Glomerular visceral epithelial cell (primary cell): ENCODE measurements at regions not wholly inside any gene's neighbourhood (a gene's known extent, or its start where the extent isn't known, plus 50 kb on each side); places are given as distances from the start of the nearest gene placed in this dataset.
"Not testable (repeated sequence)": the region's sequence is repeated elsewhere in the genome, so short reads cannot be mapped to it uniquely, and the experiment has no call there.

ENCODE experiments used
- DNase-seq: peaks from one replicate; pipeline ENCODE4 v3.0.0-alpha.2; 2016; ENCODE audit errors: extremely low spot score

DNA sequence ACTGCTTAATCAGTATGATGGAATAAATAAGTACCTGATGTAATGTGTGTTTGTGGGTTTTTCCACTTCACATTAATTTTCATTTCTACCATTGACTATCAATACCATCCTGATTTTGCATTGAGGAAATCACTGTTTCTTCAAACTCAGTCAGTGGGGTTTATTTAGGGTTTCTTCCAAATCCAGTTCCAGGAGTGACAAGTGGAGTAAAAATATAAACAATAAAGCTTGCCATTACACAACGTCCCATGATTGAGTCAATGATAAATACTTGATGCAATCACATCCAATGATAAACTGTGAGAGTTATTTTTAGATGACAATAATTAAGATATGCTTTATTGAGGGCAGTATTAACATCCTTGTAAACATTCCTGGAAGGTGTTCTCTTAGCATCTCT, 1037.4 kb upstream of the GJE1 start:
- no peak for DNase-seq

DNA sequence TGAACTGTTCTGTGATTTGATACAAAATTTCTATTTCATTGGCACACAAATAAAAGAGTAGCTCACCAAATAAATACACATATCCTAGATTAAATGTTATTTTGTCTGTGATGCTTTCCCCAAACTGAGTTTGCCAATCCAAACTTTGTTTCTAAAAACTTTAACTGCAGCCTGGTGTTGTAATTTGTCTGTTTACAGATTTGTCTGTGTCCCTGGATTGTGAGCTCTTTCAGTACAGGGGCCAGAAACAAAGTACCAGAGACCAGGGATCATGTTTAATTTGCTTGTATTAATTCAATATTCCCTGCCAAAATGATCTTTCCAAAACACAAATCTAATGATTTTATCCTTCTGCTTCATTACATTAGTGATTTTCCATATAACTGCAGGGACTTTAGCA, 1044.6 kb upstream of the GJE1 start:
- no peak for DNase-seq

DNA sequence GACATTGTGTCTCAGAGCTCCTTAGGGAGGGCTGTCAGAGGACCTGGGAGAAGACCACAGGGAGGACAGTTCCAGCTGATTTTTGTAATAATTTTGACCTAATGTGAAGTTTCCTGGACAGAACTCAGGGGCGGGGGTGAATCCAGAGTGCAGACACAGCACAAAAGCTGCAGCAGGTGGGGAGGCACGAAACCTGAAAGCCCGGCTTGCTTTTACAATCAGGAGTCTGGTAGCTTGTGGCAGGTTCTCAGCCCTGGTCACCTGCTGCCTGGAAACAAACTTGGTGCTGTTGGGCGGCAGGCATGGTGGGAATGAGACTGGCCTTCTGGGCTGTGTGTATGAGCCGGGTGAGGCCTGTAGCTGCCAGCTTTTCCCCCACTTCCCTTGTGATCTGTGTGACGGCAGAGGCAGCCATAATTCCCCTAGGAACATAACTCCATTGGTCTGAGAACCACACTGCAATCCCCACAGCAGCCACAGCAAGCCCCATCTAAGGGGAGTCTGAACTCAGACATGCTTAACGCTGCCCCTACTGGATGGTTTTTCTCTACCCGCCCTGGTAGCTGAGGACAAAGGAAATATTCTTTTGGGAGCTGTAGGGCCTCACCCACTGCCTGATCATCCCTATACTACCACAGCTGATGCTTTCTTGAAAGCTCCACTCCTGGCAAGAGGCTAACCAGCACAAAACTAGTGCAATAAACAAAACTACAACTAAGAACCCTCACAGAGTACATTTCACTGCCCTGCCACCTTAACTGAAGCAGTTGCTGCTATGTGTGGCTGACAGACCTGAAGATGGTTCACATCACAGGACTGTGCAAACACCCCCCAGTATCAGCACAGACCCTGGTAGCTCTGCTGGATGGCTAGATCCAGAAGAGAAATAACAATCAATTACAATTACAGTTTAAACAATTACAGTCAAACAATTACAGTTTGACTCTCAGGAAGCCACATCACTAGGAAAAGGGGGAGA, 1055.1 kb upstream of the GJE1 start:
- peak; percentile 11 for DNase-seq

DNA sequence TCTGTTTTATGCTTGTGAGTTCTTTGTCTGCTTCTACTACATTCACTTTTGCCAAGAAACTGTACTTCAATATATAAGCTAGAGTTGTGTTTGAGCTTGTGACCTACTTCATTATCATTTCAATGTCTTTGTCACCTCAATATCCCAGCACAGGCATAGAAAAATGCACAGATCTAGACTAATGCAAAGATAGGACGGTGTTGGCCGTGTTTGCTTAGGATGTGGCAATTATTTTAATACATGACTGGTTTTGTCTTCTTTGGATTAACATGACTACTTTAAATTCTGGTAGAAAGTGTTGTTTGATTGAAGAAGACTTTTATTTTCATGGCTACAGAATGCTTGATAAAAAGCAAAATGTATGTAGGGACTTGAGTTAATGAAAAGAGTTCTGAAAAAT, 1075.0 kb upstream of the GJE1 start:
- DNase-seq, result no peak

DNA sequence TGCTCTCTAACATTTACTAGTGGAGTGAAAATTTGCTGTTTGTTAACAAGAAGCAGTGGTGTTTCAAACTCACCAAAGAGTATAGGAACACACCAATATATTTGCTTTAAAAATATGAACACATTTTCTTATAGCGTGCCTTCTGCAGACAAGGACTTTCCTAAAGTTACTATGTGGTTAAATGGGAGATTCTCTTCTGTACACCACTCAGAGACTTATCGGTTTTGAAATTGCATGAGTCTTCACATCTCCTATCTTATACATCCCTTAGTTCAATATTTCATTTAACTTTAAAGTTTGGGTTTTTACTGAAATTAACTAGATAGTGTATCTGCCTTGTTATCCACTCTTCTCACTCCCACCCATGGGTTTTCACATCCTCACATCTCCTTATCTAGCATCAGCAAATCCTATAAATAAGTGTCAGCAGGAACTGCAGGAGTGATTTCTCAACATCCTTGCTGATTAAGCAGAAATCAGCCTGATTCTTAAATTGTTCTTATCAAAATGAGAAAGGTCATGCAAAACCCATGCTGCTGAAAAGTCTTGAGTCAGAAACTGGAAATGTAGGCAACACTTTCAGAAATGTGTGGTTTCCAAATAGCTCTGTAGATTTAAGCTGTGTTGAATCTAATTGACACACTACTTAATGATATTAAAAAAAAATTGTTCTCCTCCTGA, 1075.6 kb upstream of the GJE1 start:
- no peak for DNase-seq

DNA sequence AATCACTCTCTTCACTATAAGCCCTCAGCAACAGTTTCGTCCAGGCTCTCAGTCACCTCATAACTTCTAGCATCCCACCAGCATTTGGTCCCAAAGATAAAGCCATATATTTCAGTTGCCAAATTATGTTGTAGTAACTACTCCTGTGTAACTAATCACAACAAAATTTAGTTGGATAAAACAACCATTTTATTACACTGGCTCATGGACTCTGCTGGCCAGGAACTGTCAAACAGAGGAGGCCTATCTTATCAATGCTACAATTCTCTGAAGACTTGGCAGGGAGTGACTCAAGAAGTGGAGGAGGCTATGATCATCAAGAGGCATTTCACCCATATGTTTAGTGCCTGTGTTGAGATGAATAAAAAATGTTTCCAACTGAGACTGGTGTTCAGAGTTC, 1082.3 kb upstream of the GJE1 start:
- DNase-seq, result no peak

DNA sequence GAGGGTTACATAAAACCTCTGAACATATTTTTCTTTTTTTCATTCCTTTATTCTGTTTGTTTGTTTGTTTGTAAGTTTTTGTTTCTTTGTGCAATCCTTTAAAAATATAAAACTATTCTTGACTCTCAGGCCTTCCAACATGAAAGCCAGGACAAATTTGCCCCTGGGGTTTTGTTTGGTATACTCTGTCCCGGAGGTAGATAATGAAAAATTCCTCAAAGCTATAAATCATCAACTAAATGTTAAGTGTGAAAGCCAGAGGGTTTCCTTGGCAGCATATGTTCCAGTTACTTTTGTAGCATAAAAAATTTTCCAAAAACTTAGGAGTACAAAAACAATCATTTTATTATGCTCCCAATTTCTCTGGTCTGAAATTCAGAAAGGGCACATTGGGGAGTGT, 1084.3 kb upstream of the GJE1 start:
- no peak for DNase-seq

DNA sequence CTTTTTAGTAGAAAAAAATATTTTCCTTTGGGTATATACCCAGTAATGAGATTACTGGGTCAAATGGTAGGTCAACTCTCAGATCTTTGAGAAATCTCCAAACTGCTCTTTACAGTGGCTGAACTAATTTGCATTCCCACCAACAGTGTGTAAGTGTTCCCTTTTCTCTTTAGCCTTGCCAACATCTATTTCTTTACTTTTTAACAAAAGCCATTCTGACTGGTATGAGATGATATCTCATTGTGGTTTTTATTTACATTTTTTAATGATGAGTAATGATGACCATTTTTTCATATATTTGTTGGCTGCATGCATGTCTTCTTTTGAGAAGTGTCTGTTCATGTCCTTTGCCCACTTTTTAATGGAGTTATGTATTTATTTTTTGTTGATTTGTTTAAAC, 1086.2 kb upstream of the GJE1 start:
- not testable (repeated sequence) for DNase-seq

DNA sequence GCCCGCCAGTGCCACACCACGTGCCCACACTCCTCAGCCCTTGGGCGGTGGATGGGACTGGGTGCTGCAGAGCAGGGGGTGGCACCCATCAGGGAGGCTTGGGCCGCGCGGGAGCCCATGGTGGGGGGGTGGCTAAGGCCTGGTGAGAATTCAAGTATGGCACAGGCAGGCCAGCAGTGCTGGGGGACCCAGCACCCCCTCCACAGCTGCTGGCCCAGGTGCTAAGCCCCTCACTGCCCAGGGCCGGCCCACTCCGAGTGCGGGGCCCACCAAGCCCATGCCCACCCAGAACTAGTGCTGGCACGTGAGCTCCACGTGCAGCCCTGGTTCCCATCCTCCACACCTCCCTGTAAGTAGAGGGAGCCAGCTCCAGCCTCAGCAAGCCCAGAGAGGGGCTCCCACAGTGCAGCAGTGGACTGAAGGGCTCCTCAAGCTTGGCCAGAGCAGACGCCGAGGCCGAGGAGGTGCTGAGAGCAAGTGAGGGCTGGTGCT, 1091.1 kb upstream of the GJE1 start:
- no peak for DNase-seq

DNA sequence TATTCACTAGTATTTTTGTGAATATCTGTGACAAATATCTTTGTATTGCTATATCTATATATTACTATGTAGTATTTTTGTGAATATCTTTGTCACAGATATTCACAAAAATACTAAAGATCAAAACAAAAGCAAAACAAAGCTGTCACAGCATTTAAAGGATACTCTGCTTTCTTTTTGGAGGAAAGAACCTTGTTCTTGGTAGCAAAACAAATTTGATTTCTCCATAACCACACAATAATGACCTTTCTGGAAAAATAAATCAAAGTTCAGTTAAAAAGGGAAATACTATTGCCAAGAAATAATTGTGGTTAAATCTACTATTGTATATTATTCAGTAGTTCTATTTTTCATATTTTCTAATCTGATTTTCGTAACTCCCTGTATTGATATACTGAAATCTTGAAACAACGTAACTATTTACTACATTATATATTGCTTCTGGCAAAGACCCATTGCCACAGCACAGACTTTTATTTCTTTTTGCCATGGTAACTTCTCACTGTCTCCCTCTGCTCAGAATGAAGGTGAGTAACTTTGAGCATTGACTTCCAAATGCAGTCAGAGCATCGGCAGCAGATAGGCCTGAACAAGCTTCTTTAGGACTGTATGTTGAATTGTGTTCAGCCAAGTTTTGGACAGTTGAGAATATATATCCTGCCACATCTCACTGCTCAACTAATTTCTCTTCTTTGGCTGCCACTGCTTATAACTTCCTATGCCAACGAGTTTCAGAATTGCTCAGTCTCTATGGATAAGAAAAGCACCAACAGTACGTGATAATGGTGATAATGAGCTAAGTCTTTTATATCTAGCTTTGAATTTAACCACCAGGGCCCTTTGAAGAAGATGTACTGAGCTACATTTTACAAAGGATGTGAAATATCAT, 1097.2 kb upstream of the GJE1 start:
- DNase-seq, result no peak

DNA sequence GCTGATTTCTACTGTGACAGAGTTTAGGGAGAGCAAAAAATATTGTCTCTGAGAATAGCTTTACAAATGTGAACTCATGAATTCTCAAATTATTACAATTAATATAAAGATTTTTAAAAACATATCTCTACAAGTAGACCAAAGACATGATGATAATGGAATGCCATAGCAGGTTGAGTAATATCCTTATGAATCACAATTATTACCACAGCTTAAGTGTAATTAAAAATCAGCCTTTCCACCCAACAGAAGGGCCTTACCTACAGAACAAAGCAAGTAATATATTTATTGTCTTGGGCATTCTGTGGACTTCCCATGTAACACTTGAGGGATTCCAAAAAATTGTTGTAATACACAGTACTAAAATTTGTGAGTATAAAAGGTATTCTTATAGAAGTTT, 1099.6 kb upstream of the GJE1 start:
- no peak for DNase-seq

DNA sequence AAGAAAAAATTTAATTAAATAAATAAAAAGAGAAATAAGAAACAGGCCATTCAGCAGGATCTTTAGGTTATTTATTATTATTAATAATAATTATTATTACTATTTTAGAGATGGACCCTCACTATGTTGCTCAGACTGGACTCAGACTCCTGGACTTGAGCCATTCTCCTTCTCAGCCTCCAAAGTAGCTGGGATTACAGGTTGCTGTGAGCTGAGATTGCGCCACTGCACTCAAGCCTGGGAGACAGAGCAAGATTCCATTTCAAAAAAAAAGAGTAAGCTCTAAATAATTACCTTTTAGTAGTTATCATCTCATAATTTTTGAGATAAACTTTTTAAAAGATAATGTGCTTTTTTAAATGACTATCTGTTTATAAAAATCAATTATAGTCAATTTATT, 1102.8 kb upstream of the GJE1 start:
- no peak for DNase-seq

DNA sequence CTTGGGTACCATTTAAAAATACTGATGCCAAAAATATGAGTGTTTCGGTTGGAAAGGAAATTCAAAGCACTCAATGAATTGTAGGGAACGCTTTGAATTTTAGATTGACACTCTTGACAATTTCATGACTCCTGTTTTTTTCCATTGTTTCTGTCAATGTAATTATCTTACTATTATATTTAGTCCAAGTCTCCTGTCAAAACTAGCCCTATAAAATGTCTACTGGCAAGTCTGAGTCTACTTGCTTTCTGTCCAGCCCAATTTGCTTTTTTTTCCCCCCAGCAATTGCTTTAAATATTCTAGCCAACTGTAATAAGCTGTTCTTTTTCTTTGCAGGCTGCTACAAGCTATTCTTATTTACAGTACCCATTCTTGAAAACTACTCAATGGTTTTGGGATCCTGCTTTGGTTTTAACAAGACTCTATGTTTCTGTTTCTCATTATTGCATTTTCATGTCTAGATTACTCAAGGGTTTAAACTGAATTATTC, 1103.9 kb upstream of the GJE1 start:
- DNase-seq, result no peak

DNA sequence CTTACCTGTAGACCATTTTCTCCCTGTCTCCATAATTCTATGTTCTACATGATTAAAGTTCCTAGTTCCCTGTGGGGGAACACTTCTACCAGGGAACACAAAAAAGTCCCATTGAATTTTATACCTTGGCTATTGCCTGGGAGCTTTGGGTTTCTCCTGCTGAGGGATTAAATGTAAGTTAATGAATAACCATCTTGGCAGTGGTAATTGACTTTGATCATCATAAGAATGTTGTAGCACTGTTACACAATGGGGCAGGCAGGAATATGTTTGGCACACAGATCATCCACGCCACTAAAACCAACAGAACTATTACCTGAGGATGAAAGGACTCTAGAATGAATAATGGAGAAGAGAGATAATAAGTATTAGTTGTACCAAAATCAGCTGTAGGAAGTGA, 1106.2 kb upstream of the GJE1 start:
- DNase-seq, result peak; percentile 69

DNA sequence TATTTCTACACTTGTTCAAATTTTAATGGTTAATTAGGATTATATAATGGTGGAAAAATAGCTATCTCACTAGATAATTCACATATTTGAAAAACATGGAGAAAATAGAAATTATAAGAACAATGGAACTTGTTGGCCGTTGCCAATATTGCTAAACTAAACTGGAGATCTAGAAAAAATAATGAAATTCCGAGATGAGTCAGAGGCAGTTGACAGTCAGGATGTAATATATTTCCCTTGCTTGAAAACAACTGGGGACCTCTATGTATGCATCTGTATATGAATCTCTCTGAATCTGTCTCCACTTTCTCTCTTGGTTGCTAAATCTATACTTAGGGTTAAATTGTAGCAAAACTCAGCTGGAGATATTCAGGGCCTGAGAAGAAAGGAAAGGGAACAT, 1108.2 kb upstream of the GJE1 start:
- no peak for DNase-seq

DNA sequence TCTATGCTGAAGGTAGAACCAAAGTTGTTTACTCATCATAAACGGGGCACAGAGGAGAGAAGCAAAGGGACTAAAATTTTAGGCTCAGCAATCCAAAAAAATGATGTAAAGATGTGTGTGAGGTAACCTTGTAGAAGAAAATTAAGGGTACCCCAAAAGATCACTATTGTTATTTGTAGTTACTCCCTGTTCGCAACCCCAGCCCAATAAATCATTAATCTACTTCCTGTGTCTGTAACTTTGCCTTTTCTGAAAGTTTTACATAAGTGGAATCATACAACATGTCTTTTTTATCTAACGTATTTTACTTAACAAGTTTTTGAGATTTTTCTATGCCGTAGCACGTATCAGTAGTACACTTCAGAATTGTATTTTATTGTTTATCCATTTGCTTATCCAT, 1114.8 kb upstream of the GJE1 start:
- no peak for DNase-seq

DNA sequence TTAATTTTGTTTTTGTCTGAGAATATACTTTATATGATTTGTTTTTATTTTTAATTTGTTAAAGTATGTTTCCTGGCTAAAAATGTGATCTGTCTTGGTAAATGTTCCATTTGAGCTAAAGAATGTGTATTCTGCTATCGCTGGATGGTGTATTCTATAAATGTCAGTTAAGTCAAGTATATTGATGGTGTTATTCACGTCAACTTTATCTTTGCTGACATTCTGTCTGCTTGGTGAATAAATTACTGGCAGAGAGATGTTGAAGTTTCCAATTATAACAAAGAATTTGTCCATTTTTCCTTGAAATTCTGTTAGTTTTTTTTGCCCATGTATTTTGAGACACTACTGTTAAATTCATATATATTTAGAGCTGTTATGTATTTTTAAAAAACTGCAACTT, 1131.8 kb upstream of the GJE1 start:
- no peak for DNase-seq

DNA sequence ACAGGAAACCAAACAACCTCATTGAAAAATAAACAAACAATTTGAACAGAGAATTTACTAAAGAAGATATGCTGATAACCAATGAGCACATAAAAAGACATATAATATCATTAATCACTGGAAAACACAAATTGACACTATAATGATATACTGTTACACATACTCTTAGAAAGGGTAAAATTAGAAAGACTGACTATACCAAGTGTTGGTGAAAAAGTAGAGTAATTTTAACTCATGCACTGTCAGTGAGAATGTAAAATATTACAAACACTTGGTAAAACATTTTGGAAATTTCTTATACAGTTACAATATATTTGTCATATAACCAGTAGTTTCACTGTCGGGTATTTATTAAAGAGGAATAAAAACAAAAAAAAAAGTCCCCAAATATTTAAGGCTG, 1139.2 kb upstream of the GJE1 start:
- DNase-seq, result no peak

DNA sequence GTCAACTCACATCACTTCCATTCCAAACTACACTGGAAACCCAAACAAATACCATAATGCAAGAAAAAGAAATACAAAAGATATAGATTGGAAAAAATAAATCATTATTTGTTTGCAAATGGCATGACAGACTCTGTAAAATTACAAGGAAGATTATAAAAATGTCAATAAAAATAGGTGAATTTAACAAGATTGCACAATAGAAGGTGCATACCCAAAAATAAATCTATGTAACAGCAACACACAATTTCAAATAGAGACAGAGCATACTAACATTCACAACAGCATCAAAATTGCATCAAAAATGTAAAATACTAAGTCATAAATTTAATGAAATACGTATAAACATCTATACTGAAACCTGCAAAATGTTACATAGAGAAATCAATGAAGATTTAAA, 1140.0 kb upstream of the GJE1 start:
- no peak for DNase-seq

DNA sequence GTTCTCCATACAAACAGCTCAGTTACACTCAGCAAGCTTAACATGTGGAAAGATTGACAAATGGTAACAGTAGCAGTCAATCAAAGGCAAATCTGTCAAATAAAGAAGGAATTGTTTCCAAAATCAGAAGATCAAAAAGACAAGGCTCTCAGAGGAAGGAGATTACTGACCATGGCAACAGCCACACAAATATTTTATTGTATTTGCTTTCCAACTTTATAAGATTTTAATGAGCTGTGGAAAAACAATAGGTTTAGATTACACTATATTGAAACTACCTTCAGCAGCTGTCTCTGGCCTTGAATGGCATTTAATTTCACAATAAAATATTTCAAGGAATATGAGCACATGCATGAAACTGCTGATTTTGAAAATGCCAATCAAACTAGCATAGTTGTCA, 1143.9 kb upstream of the GJE1 start:
- no peak for DNase-seq

DNA sequence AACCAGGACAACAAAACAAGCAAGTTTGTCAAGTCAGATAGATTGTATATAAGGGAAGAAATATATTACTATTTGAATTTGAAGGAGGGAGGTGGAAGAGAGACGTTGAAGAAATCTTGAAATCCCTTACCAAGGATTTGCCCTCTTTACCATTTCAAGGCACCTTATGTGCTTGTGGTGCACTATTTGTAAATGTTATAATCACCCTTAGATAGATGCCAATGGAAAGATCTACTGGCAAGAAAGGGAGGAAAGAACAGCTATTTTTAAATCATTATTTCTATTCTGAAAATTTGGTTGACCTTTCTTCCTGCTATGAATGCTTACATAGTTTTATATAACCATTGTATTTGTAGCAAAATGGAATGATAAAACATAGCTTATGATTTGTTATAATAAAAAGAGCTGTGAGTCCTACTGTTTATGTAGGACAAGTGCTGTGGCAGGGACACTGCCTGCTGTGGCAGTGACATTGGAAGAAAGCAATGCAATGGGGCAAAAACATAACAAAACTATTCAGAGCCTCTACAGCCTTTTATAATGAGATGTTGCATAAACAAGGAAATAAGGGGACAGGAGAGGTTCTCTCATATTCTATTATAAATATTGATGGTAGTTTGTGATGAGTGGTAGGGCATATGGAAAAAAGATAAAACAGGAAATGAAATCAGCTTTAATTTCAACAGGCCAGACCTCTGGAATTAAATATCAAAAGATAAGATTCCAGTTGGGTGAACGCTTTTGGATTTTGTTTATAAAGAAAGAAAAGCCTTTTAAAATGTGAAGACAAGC, 1145.2 kb upstream of the GJE1 start:
- DNase-seq, result no peak
